Natural killer cell (primary cell): ENCODE measurements at regions not wholly inside any gene's neighbourhood (a gene's known extent, or its start where the extent isn't known, plus 50 kb on each side); places are given as distances from the start of the nearest gene placed in this dataset.

ENCODE experiments used
- ATAC-seq, 3 donors: fragments of 150-1000 bp in 2 of 3; fragments of 200-7000 bp in 1 of 3; cut with Tn5 transposase; 1 replicate in 1 of 3; 2 replicates in 2 of 3; pipeline ENCODE4 v1.10.0; 2021; ENCODE audit warnings: mild to moderate bottlenecking in 2 of 3, moderate library complexity in 2 of 3
- DNase-seq, 2 donors: peaks; one replicate each; pipeline versions ENCODE4 v3.0.0 to v3.0.0-alpha.2; 2013 to 2021; ENCODE audit warnings: mixed read lengths in 1 of 2
- H3K27ac ChIP-seq: one replicate; pipeline ENCODE4 v1.5.1; 2013; ENCODE audit warnings: mild to moderate bottlenecking, low read length
- H3K27me3 ChIP-seq: one replicate; pipeline ENCODE4 v1.6.1; 2013; ENCODE audit warnings: low read length; ENCODE audit not compliant: control insufficient read depth, insufficient read depth
- H3K36me3 ChIP-seq: one replicate; pipeline ENCODE4 v1.6.1; 2013; ENCODE audit warnings: low read length; ENCODE audit not compliant: control insufficient read depth, insufficient read depth
- H3K4me1 ChIP-seq: one replicate; pipeline ENCODE4 v1.6.1; 2013; ENCODE audit warnings: low read length; ENCODE audit not compliant: control insufficient read depth, insufficient read depth
- H3K4me3 ChIP-seq: one replicate; pipeline ENCODE4 v1.5.1; 2013; ENCODE audit warnings: low read length
- H3K9me3 ChIP-seq: one replicate; pipeline ENCODE4 v1.6.1; 2013; ENCODE audit warnings: low read length; ENCODE audit not compliant: control insufficient read depth, insufficient read depth
- H3K27ac Mint-ChIP-seq, 2 donors: one replicate each; pipeline ENCODE4 v1.8.0; 2022; ENCODE audit warnings: mild to moderate bottlenecking in 2 of 2, mixed read lengths in 2 of 2, moderate library complexity in 1 of 2
- H3K27me3 Mint-ChIP-seq, 2 donors: one replicate each; pipeline ENCODE4 v1.8.0; 2022; ENCODE audit warnings: low read depth in 2 of 2, mixed read lengths in 2 of 2
- H3K36me3 Mint-ChIP-seq: one replicate; pipeline ENCODE4 v1.8.0; 2022; ENCODE audit warnings: mixed read lengths
- H3K4me1 Mint-ChIP-seq, 2 donors: one replicate each; pipeline ENCODE4 v1.8.0; 2022; ENCODE audit warnings: mixed read lengths in 2 of 2
- H3K4me3 Mint-ChIP-seq: one replicate; pipeline ENCODE4 v1.8.0; 2022; ENCODE audit warnings: mild to moderate bottlenecking, moderate library complexity, mixed read lengths
- H3K9me3 Mint-ChIP-seq, 2 donors: one replicate each; pipeline ENCODE4 v1.8.0; 2022; ENCODE audit warnings: mixed read lengths in 2 of 2
- CTCF ChIP-seq: fragments of 200-600 bp; IDR thresholded peaks from one replicate; pipeline ENCODE4 v1.8.0; 2022; ENCODE audit warnings: antibody characterized with exemption
- WGBS: methylation state at CpG from one replicate; pipeline ENCODE4 v1.1.7; 2013; ENCODE audit warnings: missing lambda C conversion rate; ENCODE audit not compliant: insufficient coverage; 5-methylcytosine and 5-hydroxymethylcytosine counted together
- intact Hi-C: fragments of 100-400 bp; cut with micrococcal nuclease; formaldehyde crosslinking; loops from one replicate; pipeline ENCODE4 v1.14.2; 2022

GRCh38 chr7:110521357-110521911 lies 569.5 kb upstream of the LRRN3 start:
- Histone ChIP-seq H3K4me3 (no peak overlapping the region), H3K4me1 (no peaks in the 10 kb centered on the region), H3K27ac (no peak overlapping the region), H3K9me3 (peaks cover 20% of the 10 kb centered on the region), H3K36me3 (no peaks in the 10 kb centered on the region), H3K27me3 (no peaks in the 10 kb centered on the region)
- intact Hi-C loops = no loop called here
- H3K9me3 Mint-ChIP-seq = peaks cover 11 to 23% of the 10 kb centered on the region in 2 donors
- no peak for ATAC-seq
- H3K4me3 Mint-ChIP-seq = no peak overlapping the region
- TF ChIP-seq CTCF = no peak
- no peaks in the 10 kb centered on the region for H3K36me3 Mint-ChIP-seq
- no peak overlapping the region for H3K27ac Mint-ChIP-seq
- H3K4me1 Mint-ChIP-seq = no peaks in the 10 kb centered on the region
- no peaks in the 10 kb centered on the region for H3K27me3 Mint-ChIP-seq
- 82% methylated on average over 8 of the region's 8 CpGs for WGBS
- no peak for DNase-seq

- H3K9me3 Mint-ChIP-seq = peaks cover 13 to 25% of the 10 kb centered on the region in 2 donors
- H3K36me3 Mint-ChIP-seq = no peaks in the 10 kb centered on the region
- no peaks in the 10 kb centered on the region for H3K4me1 Mint-ChIP-seq
- 97% methylated on average over 4 of the region's 5 CpGs for WGBS
- H3K4me1 ChIP-seq = no peaks in the 10 kb centered on the region
- no peaks in the 10 kb centered on the region for H3K27me3 Mint-ChIP-seq
- H3K27me3 ChIP-seq = no peaks in the 10 kb centered on the region
- no peak for TF ChIP-seq CTCF
- no peaks in the 10 kb centered on the region for H3K36me3 ChIP-seq
- H3K4me3 ChIP-seq = no peak overlapping the region
- DNase-seq (no peak), ATAC-seq (no peak)
- no peak overlapping the region for H3K27ac ChIP-seq
- H3K27ac Mint-ChIP-seq = no peak overlapping the region
- H3K9me3 ChIP-seq = peaks cover 20% of the 10 kb centered on the region
- no peak overlapping the region for H3K4me3 Mint-ChIP-seq
- intact Hi-C loops = no loop called here
Observed at GRCh38 chr7:110522061-110522760, 568.7 kb upstream of the LRRN3 start.

- Histone ChIP-seq H3K4me1 (no peaks in the 10 kb centered on the region), H3K9me3 (peaks cover 20% of the 10 kb centered on the region), H3K36me3 (no peaks in the 10 kb centered on the region), H3K27ac (no peak overlapping the region), H3K27me3 (no peaks in the 10 kb centered on the region), H3K4me3 (no peak overlapping the region)
- intact Hi-C loops = no loop called here
- DNase-seq = no peak
- ATAC-seq = no peak
- Mint-ChIP-seq H3K4me3 (no peak overlapping the region), H3K27me3 (no peaks in the 10 kb centered on the region), H3K36me3 (no peaks in the 10 kb centered on the region), H3K9me3 (peaks cover 11 to 25% of the 10 kb centered on the region in 2 donors), H3K27ac (no peak overlapping the region), H3K4me1 (no peaks in the 10 kb centered on the region)
- no peak for TF ChIP-seq CTCF
- WGBS = 90% methylated on average over 3 of the region's 3 CpGs
Observed at GRCh38 chr7:110522761-110523200, 568.1 kb upstream of the LRRN3 start.

DNA sequence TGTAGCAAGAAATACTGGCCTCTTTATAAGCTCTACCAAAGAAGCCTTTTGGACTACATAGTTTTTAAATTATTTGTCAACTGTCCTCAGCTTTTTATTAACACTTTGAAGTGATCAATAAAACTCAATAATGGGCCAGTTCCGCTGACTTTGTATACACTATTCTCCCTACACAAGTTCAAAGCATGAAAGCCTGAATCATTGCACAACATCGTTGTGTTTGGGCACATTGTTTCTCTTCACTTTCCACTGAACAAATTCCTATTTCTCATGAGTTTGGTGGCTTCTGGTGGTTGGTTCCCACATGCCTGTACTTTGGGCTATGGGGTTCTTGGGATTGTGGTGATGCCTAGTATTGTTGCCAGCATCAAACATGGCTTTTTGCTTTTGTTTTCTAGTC lies 561.8 kb upstream of the LRRN3 start:
- no peaks in the 10 kb centered on the region for H3K36me3 Mint-ChIP-seq
- Histone ChIP-seq H3K36me3 (no peaks in the 10 kb centered on the region), H3K9me3 (peaks cover 7% of the 10 kb centered on the region), H3K4me1 (no peaks in the 10 kb centered on the region), H3K27ac (no peak overlapping the region), H3K4me3 (no peak overlapping the region), H3K27me3 (no peaks in the 10 kb centered on the region)
- WGBS = 100% methylated on average over 1 of the region's 2 CpGs
- no peak for TF ChIP-seq CTCF
- no peaks in the 10 kb centered on the region for H3K27me3 Mint-ChIP-seq
- H3K4me3 Mint-ChIP-seq = no peak overlapping the region
- DNase-seq = no peak
- no peak overlapping the region for H3K27ac Mint-ChIP-seq
- no peak for ATAC-seq
- intact Hi-C loops = no loop called here
- H3K9me3 Mint-ChIP-seq = peaks cover 10 to 22% of the 10 kb centered on the region in 2 donors
- H3K4me1 Mint-ChIP-seq = no peaks in the 10 kb centered on the region
